Peyer's patch (tissue), 4 donors: ENCODE measurements at regions not wholly inside any gene's neighbourhood (a gene's known extent, or its start where the extent isn't known, plus 50 kb on each side); places are given as distances from the start of the nearest gene placed in this dataset.

Experiments used
- CTCF ChIP-seq, 6 experiments: fragments of 450-650 bp in 4 of 6; fragments of 200-600 bp in 2 of 6; sonication (generic) in 1 of 6; IDR thresholded peaks; one replicate each; pipeline ENCODE4 v1.5.1; 2017 to 2019; ENCODE audit warnings: antibody characterized with exemption in 6 of 6, mild to moderate bottlenecking in 3 of 6, moderate library complexity in 1 of 6
- POLR2A ChIP-seq, 2 donors: fragments of 450-650 bp; IDR thresholded peaks; one replicate each; pipeline ENCODE4 v1.5.1; 2017; ENCODE audit warnings: antibody characterized with exemption in 2 of 2, mild to moderate bottlenecking in 2 of 2, moderate library complexity in 2 of 2

GRCh38 chr4:187663076-187663475 is 332.5 kb upstream of the ZFP42 start:
- TF ChIP-seq CTCF (IDR thresholded peaks at IDR 0.05) (no peak), POLR2A (IDR thresholded peaks at IDR 0.05) (no peak)
